CD8-positive, alpha-beta memory T cell (primary cell): ENCODE measurements at regions not wholly inside any gene's neighbourhood (a gene's known extent, or its start where the extent isn't known, plus 50 kb on each side); places are given as distances from the start of the nearest gene placed in this dataset.

Experiments used
- CTCF ChIA-PET: fragments of 350-600 bp; sonication (Branson Sonifier 250); formaldehyde crosslinking; loops from one replicate; lab custom pipeline; 2021; ENCODE audit warnings: antibody characterized with exemption; lab: Charles Lee
- POLR2A ChIA-PET: fragments of 350-600 bp; sonication (Branson Sonifier 250); formaldehyde crosslinking; loops from one replicate; lab custom pipeline; 2021; ENCODE audit warnings: antibody characterized with exemption; lab: Charles Lee
- DNase-seq, 5 donors: peaks; one replicate each; pipeline versions ENCODE4 v3.0.0 to v3.0.0-alpha.2; 2020 to 2022; ENCODE audit warnings: mixed read lengths in 1 of 5
- H3K27ac ChIP-seq: one replicate; pipeline ENCODE4 v1.7.0; 2013; ENCODE audit warnings: low read depth, mild to moderate bottlenecking, low read length, moderate library complexity
- H3K27me3 ChIP-seq: 2 replicates; pipeline ENCODE4 v1.7.0; 2013; ENCODE audit warnings: low read length, mild to moderate bottlenecking; ENCODE audit not compliant: insufficient read depth, poor library complexity, severe bottlenecking
- H3K36me3 ChIP-seq: 2 replicates; pipeline ENCODE4 v1.7.0; 2013; ENCODE audit warnings: mild to moderate bottlenecking, low read length, moderate library complexity; ENCODE audit not compliant: insufficient read depth
- H3K4me1 ChIP-seq: 2 replicates; pipeline ENCODE4 v1.7.0; 2013; ENCODE audit warnings: mild to moderate bottlenecking, low read length, moderate library complexity; ENCODE audit not compliant: insufficient read depth
- H3K4me3 ChIP-seq: 2 replicates; pipeline ENCODE4 v1.7.0; 2013; ENCODE audit warnings: mild to moderate bottlenecking, low read length
- H3K9me3 ChIP-seq: 2 replicates; pipeline ENCODE4 v1.7.0; 2013; ENCODE audit warnings: mild to moderate bottlenecking, low read length
- H3K27ac Mint-ChIP-seq, 8 donors: one replicate each; pipeline ENCODE4 v1.8.0; 2020 to 2021; ENCODE audit warnings: mixed read lengths in 8 of 8, mild to moderate bottlenecking in 6 of 8, inconsistent platforms in 3 of 8, moderate library complexity in 3 of 8
- H3K27me3 Mint-ChIP-seq, 2 donors: one replicate each; pipeline ENCODE4 v1.8.0; 2020 to 2021; ENCODE audit warnings: mixed read lengths in 2 of 2, mild to moderate bottlenecking in 1 of 2, moderate library complexity in 1 of 2
- H3K36me3 Mint-ChIP-seq, 3 donors: one replicate each; pipeline ENCODE4 v1.8.0; 2020 to 2021; ENCODE audit warnings: mixed read lengths in 3 of 3, inconsistent platforms in 1 of 3, mild to moderate bottlenecking in 1 of 3
- H3K4me1 Mint-ChIP-seq, 3 donors: one replicate each; pipeline ENCODE4 v1.8.0; 2020 to 2021; ENCODE audit warnings: mixed read lengths in 3 of 3, inconsistent platforms in 1 of 3, mild to moderate bottlenecking in 1 of 3
- H3K4me3 Mint-ChIP-seq, 7 donors: one replicate each; pipeline ENCODE4 v1.8.0; 2020 to 2021; ENCODE audit warnings: mixed read lengths in 7 of 7, mild to moderate bottlenecking in 6 of 7, moderate library complexity in 4 of 7, inconsistent platforms in 2 of 7
- H3K9me3 Mint-ChIP-seq, 5 donors: one replicate each; pipeline ENCODE4 v1.8.0; 2020 to 2022; ENCODE audit warnings: mixed read lengths in 5 of 5, mild to moderate bottlenecking in 3 of 5, moderate library complexity in 2 of 5, inconsistent platforms in 1 of 5

DNA sequence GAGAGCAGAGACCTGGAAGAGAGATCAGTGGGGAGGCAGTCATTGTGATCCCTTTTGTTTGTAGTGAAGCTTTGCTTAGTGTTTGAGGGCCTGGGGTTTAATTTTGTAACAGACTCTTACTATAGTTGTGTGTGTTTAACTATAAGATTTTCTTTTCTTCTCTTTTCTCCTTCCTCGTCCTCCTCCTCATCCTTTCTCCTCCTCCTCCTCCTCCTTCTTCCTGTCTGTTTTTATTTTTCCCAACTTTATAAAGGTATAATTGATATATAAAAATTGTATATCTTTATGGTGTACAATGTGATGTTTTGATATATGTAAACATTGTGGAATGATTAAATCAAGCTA is 71.2 kb upstream of the MACF1 start:
- no peaks in the 10 kb centered on the region for H3K27me3 Mint-ChIP-seq
- Histone ChIP-seq H3K27me3 (no peaks in the 10 kb centered on the region), H3K4me3 (no peak overlapping the region), H3K4me1 (no peaks in the 10 kb centered on the region), H3K36me3 (no peaks in the 10 kb centered on the region), H3K9me3 (no peaks in the 10 kb centered on the region), H3K27ac (no peak overlapping the region)
- no peaks in the 10 kb centered on the region for H3K36me3 Mint-ChIP-seq
- POLR2A ChIA-PET: no interaction called here
- no peaks in the 10 kb centered on the region for H3K4me1 Mint-ChIP-seq
- DNase-seq: no peak
- no peaks in the 10 kb centered on the region for H3K9me3 Mint-ChIP-seq
- CTCF ChIA-PET: interaction anchor here (0.9 kb wide), 1 partner anchor 125 kb away, joined by 3 read pairs; no protein-coding TSS in a partner anchor
- no peak overlapping the region for H3K4me3 Mint-ChIP-seq
- no peak overlapping the region for H3K27ac Mint-ChIP-seq

DNA sequence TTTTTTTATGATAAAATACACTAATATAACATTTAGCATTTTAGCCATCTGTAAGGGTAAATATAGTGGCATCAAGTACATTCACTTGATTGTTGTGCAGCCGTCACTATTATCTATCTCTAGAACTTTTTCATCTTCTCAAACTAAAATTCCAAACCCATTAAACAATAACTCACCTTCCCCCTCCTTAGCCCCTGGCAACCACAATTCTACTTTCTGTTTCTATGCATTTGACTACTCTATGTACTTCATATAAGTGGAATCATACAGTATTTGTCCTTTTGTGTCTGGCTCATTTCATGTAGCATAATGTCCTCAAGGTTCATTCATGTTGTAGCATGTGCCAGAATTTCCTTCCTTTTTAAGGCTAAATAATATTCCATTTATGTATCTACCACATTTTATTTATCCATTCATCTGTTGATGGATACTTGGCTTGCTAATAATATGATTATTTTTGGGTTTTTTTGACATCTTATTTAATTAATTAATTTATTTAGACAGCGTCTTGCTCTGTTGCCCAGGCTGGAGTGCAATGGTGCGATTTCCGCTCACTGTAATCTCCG is 69.6 kb upstream of the MACF1 start:
- no peak overlapping the region for H3K27ac ChIP-seq
- POLR2A ChIA-PET: no interaction called here
- DNase-seq: no peak
- Mint-ChIP-seq H3K27me3 (peaks cover 0 to 3% of the 10 kb centered on the region in 2 donors), H3K9me3 (no peaks in the 10 kb centered on the region), H3K4me3 (no peak overlapping the region), H3K4me1 (no peaks in the 10 kb centered on the region), H3K27ac (no peak overlapping the region), H3K36me3 (peaks cover 0 to 1% (median 0%) of the 10 kb centered on the region in 3 donors)
- no peaks in the 10 kb centered on the region for H3K9me3 ChIP-seq
- no peaks in the 10 kb centered on the region for H3K36me3 ChIP-seq
- H3K4me3 ChIP-seq: no peak overlapping the region
- CTCF ChIA-PET: no interaction called here
- H3K27me3 ChIP-seq: no peaks in the 10 kb centered on the region
- H3K4me1 ChIP-seq: no peaks in the 10 kb centered on the region

GRCh38 chr1:39136638-39137037 is 67.9 kb upstream of the MACF1 start:
- no peak for DNase-seq
- no peak overlapping the region for H3K27ac ChIP-seq
- Mint-ChIP-seq H3K36me3 (peaks cover 0 to 1% (median 0%) of the 10 kb centered on the region in 3 donors), H3K27me3 (peaks cover 0 to 3% of the 10 kb centered on the region in 2 donors), H3K4me1 (no peaks in the 10 kb centered on the region), H3K9me3 (no peaks in the 10 kb centered on the region), H3K4me3 (no peak overlapping the region), H3K27ac (no peak overlapping the region)
- H3K27me3 ChIP-seq: no peaks in the 10 kb centered on the region
- POLR2A ChIA-PET: no interaction called here
- CTCF ChIA-PET: interaction anchor here (1.4 kb wide), 1 partner anchor 38 kb away, joined by 3 read pairs; no protein-coding TSS in a partner anchor
- H3K9me3 ChIP-seq: no peaks in the 10 kb centered on the region
- no peak overlapping the region for H3K4me3 ChIP-seq
- H3K36me3 ChIP-seq: no peaks in the 10 kb centered on the region
- H3K4me1 ChIP-seq: no peaks in the 10 kb centered on the region

- H3K27me3 Mint-ChIP-seq: peaks cover under 1 to 3% of the 10 kb centered on the region in 2 donors
- Histone ChIP-seq H3K36me3 (no peaks in the 10 kb centered on the region), H3K9me3 (no peaks in the 10 kb centered on the region), H3K4me3 (no peak overlapping the region), H3K27me3 (no peaks in the 10 kb centered on the region), H3K27ac (no peak overlapping the region), H3K4me1 (no peaks in the 10 kb centered on the region)
- CTCF ChIA-PET: no interaction called here
- H3K4me1 Mint-ChIP-seq: no peaks in the 10 kb centered on the region
- no peak overlapping the region for H3K4me3 Mint-ChIP-seq
- H3K36me3 Mint-ChIP-seq: peaks cover 0 to 1% (median 0%) of the 10 kb centered on the region in 3 donors
- H3K9me3 Mint-ChIP-seq: no peaks in the 10 kb centered on the region
- no peak overlapping the region for H3K27ac Mint-ChIP-seq
- no peak for DNase-seq
- POLR2A ChIA-PET: no interaction called here
These were observed 64.7 kb upstream of the MACF1 start for GRCh38 chr1:39139723-39140360.

DNA sequence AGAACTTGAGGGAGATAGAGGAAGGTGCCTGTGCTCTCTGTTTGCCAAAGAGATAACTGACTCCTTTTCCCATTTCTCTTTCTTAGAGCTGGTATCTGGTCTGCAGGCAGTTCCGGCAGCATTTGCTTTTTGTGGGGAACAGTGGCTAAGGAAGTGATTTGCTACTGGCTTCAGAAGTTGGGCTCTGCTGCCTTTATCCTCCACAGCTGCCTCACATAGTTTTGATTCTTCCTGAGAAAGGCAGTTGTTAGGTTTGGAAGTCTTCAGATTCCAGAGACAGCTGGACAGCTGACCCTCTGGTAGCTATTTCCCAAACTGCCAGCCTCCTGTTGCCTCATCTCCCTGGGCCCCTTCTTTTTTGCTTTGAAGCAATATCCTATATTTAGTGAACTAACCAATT is 62.6 kb upstream of the MACF1 start:
- Mint-ChIP-seq H3K4me3 (no peak overlapping the region), H3K27ac (no peak overlapping the region), H3K36me3 (peaks cover 0 to 2% (median 0%) of the 10 kb centered on the region in 3 donors), H3K4me1 (no peaks in the 10 kb centered on the region), H3K9me3 (no peaks in the 10 kb centered on the region), H3K27me3 (peaks cover 4% of the 10 kb centered on the region in 2 donors)
- Histone ChIP-seq H3K27me3 (no peaks in the 10 kb centered on the region), H3K9me3 (no peaks in the 10 kb centered on the region), H3K4me3 (no peak overlapping the region), H3K36me3 (no peaks in the 10 kb centered on the region), H3K27ac (no peak overlapping the region), H3K4me1 (no peaks in the 10 kb centered on the region)
- ChIA-PET POLR2A (no interaction called here), CTCF (no interaction called here)
- no peak for DNase-seq

- ChIA-PET CTCF (no interaction called here), POLR2A (no interaction called here)
- H3K27me3 ChIP-seq: no peaks in the 10 kb centered on the region
- no peak overlapping the region for H3K4me3 ChIP-seq
- H3K9me3 ChIP-seq: no peaks in the 10 kb centered on the region
- no peaks in the 10 kb centered on the region for H3K4me1 ChIP-seq
- H3K27me3 Mint-ChIP-seq: peaks cover 5 to 7% of the 10 kb centered on the region in 2 donors
- no peaks in the 10 kb centered on the region for H3K36me3 ChIP-seq
- H3K4me1 Mint-ChIP-seq: no peaks in the 10 kb centered on the region
- DNase-seq: no peak
- peaks cover 0 to 2% (median 0%) of the 10 kb centered on the region in 3 donors for H3K36me3 Mint-ChIP-seq
- no peak overlapping the region for H3K4me3 Mint-ChIP-seq
- no peaks in the 10 kb centered on the region for H3K9me3 Mint-ChIP-seq
- H3K27ac ChIP-seq: no peak overlapping the region
- H3K27ac Mint-ChIP-seq: no peak overlapping the region
These were observed 62.0 kb upstream of the MACF1 start for GRCh38 chr1:39142401-39143060.

GRCh38 chr1:39144924-39145323 is 59.6 kb upstream of the MACF1 start:
- Mint-ChIP-seq H3K27me3 (peaks cover 4 to 20% of the 10 kb centered on the region in 2 donors), H3K9me3 (no peaks in the 10 kb centered on the region), H3K36me3 (peaks cover 0 to 4% (median 3%) of the 10 kb centered on the region in 3 donors), H3K27ac (no peak overlapping the region), H3K4me1 (no peaks in the 10 kb centered on the region), H3K4me3 (no peak overlapping the region)
- no peaks in the 10 kb centered on the region for H3K4me1 ChIP-seq
- ChIA-PET CTCF (interaction anchor here (1.2 kb wide), 1 partner anchor 114 kb away, joined by 3 read pairs; no protein-coding TSS in a partner anchor), POLR2A (no interaction called here)
- H3K27ac ChIP-seq: no peak overlapping the region
- no peaks in the 10 kb centered on the region for H3K36me3 ChIP-seq
- DNase-seq: no peak
- no peak overlapping the region for H3K4me3 ChIP-seq
- H3K9me3 ChIP-seq: no peaks in the 10 kb centered on the region
- H3K27me3 ChIP-seq: no peaks in the 10 kb centered on the region

DNA sequence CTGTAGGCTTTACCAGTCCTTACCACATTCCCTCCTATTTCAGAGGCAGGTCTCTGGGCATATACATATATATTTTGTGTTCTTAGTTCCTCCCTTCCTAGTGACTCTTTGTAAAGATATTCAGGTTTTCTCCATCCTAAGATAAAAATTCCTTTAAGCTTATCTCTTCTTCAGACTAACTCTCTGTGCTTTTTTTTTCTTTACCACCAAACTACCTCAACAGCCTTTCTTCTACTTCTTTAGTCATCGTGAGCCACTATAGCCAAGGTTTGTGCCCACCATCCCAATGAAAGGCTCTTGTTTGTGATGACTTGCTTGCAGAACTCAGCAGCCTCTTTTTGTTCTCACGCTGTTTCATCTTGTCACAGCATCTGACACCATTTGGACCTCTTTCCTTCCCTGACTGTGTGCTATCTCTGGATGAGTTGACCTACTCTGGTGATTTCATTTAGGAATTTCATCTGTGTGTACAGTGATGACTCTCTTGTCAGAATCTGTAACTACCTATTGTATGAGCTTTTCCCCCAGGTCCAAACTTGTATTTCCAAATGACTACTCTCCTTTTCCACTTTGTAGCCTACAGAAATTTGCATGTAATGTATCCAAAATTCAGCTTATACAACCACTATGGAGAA is 59.0 kb upstream of the MACF1 start:
- Mint-ChIP-seq H3K27ac (no peak overlapping the region), H3K27me3 (peaks cover 4 to 20% of the 10 kb centered on the region in 2 donors), H3K4me3 (no peak overlapping the region), H3K9me3 (no peaks in the 10 kb centered on the region), H3K4me1 (no peaks in the 10 kb centered on the region), H3K36me3 (peaks cover 0 to 4% (median 3%) of the 10 kb centered on the region in 3 donors)
- H3K27ac ChIP-seq: no peak overlapping the region
- H3K36me3 ChIP-seq: no peaks in the 10 kb centered on the region
- no peak overlapping the region for H3K4me3 ChIP-seq
- DNase-seq: no peak
- CTCF ChIA-PET: interaction anchor here (1.2 kb wide), 1 partner anchor 113 kb away, joined by 3 read pairs; no protein-coding TSS in a partner anchor
- H3K4me1 ChIP-seq: no peaks in the 10 kb centered on the region
- no peaks in the 10 kb centered on the region for H3K9me3 ChIP-seq
- POLR2A ChIA-PET: no interaction called here
- no peaks in the 10 kb centered on the region for H3K27me3 ChIP-seq
